Vagina (tissue), 2 donors: ENCODE measurements at regions not wholly inside any gene's neighbourhood (a gene's known extent, or its start where the extent isn't known, plus 50 kb on each side); places are given as distances from the start of the nearest gene placed in this dataset.

Experiments used
- CTCF ChIP-seq, 3 experiments: fragments of 450-650 bp in 2 of 3; fragments of 200-600 bp in 1 of 3; sonication (generic) in 1 of 3; IDR thresholded peaks; one replicate each; pipeline ENCODE4 v1.5.1; 2017 to 2019; ENCODE audit warnings: antibody characterized with exemption in 3 of 3, mild to moderate bottlenecking in 2 of 3, moderate library complexity in 2 of 3
- POLR2A ChIP-seq, 2 donors: fragments of 450-650 bp; IDR thresholded peaks; one replicate each; pipeline ENCODE4 v1.6.1; 2017; ENCODE audit warnings: antibody characterized with exemption in 2 of 2, mild to moderate bottlenecking in 2 of 2, moderate library complexity in 2 of 2
- POLR2AphosphoS5 ChIP-seq, 2 donors: sonication (generic); formaldehyde crosslinking; IDR thresholded peaks; one replicate each; pipeline ENCODE4 v1.9.0; 2017; ENCODE audit warnings: antibody characterized with exemption in 2 of 2, mild to moderate bottlenecking in 2 of 2, low read depth in 1 of 2; ENCODE audit not compliant: insufficient read depth in 1 of 2

- TF ChIP-seq CTCF (IDR thresholded peaks at IDR 0.05) (no peak), POLR2A (IDR thresholded peaks at IDR 0.05) (no peak), POLR2AphosphoS5 (IDR thresholded peaks at IDR 0.05; ENCODE audit: insufficient read depth in 1 of 2, low read depth in 1 of 2) (no peak)
These were observed 88.9 kb upstream of the RBM19 start for GRCh38 chr12:114054982-114055381.
